Gastroesophageal sphincter (tissue), 3 donors: ENCODE measurements at regions not wholly inside any gene's neighbourhood (a gene's known extent, or its start where the extent isn't known, plus 50 kb on each side); places are given as distances from the start of the nearest gene placed in this dataset.

Experiments
- CTCF ChIP-seq, 4 experiments: fragments of 200-600 bp in 2 of 4; fragments of 450-650 bp in 2 of 4; sonication (generic) in 1 of 4; IDR thresholded peaks; one replicate each; pipeline ENCODE4 v1.5.1; 2017 to 2019; ENCODE audit warnings: antibody characterized with exemption in 4 of 4, mild to moderate bottlenecking in 2 of 4, moderate library complexity in 2 of 4
- POLR2A ChIP-seq, 2 donors: fragments of 450-650 bp; IDR thresholded peaks; one replicate each; pipeline ENCODE4 v1.6.1; 2017; ENCODE audit warnings: antibody characterized with exemption in 2 of 2, mild to moderate bottlenecking in 2 of 2, moderate library complexity in 1 of 2
- POLR2AphosphoS5 ChIP-seq: sonication (generic); formaldehyde crosslinking; IDR thresholded peaks from one replicate; pipeline ENCODE4 v1.6.1; 2017; ENCODE audit warnings: antibody characterized with exemption

GRCh38 chr3:194046995-194047645, 88.8 kb upstream of the HES1 start:
- TF ChIP-seq POLR2A (IDR thresholded peaks at IDR 0.05) = no peak
- TF ChIP-seq CTCF (IDR thresholded peaks at IDR 0.05) = no peak
- peak; percentile 17 for TF ChIP-seq POLR2AphosphoS5
